ENCODE measurements at regions not wholly inside any gene's neighbourhood (a gene's known extent, or its start where the extent isn't known, plus 50 kb on each side); places are given as distances from the start of the nearest gene placed in this dataset.

DNA sequence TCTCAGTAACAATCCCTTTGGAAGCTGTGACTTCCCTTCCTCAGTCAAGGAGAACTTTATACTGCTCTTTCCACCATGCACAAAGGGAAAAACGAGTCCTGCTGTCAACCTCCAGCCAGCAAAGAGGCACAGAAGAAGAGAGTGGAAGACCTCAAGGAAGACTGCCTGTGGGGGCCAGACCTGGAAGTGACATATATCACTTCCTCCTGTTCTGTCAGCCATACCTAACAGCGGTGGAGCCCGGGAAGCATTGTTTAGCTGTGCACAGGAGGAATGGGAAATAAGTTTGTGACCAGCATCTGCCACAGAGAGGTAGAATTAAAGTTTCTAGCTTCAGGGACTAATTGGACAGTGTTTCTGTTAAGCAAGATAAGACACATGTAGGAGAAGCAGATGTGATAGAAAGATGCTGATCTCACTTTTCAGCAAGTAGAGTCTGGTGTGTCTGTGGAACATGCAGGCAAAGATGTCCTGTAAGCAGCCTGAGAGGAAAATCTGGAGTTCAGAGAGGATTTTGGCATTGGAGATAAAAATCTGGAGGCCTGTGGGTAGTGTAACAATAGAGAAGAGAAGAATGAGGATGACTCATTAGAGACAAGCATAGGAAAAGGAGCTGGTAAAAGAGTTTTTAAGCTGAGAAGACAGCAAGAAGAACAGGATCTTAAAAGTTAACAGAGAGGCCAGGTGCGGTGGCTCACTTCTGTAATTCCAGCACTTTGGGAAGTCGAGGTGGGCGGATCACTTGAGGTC, 141.6 kb upstream of the CPSF6 start:
- no peak for DNase-seq (ENCODE audit: low read depth in 1 of 2, low spot score in 1 of 2)
- TF ChIP-seq GABPA (IDR thresholded peaks at IDR 0.05; ENCODE audit: low read depth) (no peak), SPI1 (IDR thresholded peaks at IDR 0.05; ENCODE audit: borderline replicate concordance, low read depth) (no peak), POLR2AphosphoS5 (IDR thresholded peaks at IDR 0.05; ENCODE audit: low read depth) (no peak)
- TF ChIP-seq, protein P1, sequence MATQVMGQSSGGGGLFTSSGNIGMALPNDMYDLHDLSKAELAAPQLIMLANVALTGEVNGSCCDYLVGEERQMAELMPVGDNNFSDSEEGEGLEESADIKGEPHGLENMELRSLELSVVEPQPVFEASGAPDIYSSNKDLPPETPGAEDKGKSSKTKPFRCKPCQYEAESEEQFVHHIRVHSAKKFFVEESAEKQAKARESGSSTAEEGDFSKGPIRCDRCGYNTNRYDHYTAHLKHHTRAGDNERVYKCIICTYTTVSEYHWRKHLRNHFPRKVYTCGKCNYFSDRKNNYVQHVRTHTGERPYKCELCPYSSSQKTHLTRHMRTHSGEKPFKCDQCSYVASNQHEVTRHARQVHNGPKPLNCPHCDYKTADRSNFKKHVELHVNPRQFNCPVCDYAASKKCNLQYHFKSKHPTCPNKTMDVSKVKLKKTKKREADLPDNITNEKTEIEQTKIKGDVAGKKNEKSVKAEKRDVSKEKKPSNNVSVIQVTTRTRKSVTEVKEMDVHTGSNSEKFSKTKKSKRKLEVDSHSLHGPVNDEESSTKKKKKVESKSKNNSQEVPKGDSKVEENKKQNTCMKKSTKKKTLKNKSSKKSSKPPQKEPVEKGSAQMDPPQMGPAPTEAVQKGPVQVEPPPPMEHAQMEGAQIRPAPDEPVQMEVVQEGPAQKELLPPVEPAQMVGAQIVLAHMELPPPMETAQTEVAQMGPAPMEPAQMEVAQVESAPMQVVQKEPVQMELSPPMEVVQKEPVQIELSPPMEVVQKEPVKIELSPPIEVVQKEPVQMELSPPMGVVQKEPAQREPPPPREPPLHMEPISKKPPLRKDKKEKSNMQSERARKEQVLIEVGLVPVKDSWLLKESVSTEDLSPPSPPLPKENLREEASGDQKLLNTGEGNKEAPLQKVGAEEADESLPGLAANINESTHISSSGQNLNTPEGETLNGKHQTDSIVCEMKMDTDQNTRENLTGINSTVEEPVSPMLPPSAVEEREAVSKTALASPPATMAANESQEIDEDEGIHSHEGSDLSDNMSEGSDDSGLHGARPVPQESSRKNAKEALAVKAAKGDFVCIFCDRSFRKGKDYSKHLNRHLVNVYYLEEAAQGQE (IDR thresholded peaks at IDR 0.05; ENCODE audit: insufficient replicate concordance, low read depth) = no peak
- TF ChIP-seq, protein P2, sequence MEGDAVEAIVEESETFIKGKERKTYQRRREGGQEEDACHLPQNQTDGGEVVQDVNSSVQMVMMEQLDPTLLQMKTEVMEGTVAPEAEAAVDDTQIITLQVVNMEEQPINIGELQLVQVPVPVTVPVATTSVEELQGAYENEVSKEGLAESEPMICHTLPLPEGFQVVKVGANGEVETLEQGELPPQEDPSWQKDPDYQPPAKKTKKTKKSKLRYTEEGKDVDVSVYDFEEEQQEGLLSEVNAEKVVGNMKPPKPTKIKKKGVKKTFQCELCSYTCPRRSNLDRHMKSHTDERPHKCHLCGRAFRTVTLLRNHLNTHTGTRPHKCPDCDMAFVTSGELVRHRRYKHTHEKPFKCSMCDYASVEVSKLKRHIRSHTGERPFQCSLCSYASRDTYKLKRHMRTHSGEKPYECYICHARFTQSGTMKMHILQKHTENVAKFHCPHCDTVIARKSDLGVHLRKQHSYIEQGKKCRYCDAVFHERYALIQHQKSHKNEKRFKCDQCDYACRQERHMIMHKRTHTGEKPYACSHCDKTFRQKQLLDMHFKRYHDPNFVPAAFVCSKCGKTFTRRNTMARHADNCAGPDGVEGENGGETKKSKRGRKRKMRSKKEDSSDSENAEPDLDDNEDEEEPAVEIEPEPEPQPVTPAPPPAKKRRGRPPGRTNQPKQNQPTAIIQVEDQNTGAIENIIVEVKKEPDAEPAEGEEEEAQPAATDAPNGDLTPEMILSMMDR (IDR thresholded peaks at IDR 0.05; ENCODE audit: insufficient read depth, low read length) = no peak
- Histone ChIP-seq H3K27me3 (ENCODE audit: insufficient read depth, poor library complexity, severe bottlenecking) (no peaks in the 10 kb centered on the region), H3K27ac (replicated peaks) (no peak overlapping the region), H3K4me3 (replicated peaks; ENCODE audit: insufficient read depth, low read length) (no peak overlapping the region)

DNA sequence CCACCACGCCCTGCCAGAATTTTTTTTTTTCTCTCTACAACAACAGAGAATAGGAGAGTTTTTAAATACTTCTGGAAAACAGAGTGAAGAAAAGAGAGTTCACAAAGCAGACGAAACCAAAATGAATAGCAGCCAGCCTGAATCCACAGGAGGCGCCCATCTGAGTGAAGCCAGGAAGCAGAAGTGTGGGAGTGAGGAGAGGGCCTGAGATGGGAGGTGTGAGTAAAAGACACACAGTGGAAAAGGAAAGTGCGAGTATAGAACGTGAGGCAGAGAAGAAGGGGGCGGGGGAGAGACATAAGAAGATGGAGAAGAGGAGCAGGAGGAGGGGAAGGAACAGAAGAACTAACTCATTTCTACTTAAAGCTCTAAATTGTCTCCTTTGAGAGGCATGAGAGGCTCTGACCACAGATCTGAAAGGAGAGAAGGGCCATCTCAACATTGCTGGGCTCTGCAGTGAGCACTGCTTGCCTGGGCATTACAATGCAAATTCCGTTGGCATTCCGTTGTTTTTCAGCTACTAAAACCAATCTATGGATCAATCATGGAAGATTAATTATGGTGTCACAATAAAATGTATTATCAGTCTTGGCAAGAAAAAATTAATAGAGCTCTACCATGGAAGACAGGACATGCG, 140.1 kb upstream of the CPSF6 start:
- DNase-seq (ENCODE audit: low read depth in 1 of 2, low spot score in 1 of 2) = no peak
- no peak overlapping the region for H3K27ac ChIP-seq (replicated peaks)
- H3K27me3 ChIP-seq (ENCODE audit: insufficient read depth, poor library complexity, severe bottlenecking) = no peaks in the 10 kb centered on the region
- no peak overlapping the region for H3K4me3 ChIP-seq (replicated peaks; ENCODE audit: insufficient read depth, low read length)
- TF ChIP-seq SPI1 (IDR thresholded peaks at IDR 0.05; ENCODE audit: borderline replicate concordance, low read depth) (0 out of 2 replicates have a peak, but pooled peaks have one; percentile 9), GABPA (IDR thresholded peaks at IDR 0.05; ENCODE audit: low read depth) (no peak)

DNA sequence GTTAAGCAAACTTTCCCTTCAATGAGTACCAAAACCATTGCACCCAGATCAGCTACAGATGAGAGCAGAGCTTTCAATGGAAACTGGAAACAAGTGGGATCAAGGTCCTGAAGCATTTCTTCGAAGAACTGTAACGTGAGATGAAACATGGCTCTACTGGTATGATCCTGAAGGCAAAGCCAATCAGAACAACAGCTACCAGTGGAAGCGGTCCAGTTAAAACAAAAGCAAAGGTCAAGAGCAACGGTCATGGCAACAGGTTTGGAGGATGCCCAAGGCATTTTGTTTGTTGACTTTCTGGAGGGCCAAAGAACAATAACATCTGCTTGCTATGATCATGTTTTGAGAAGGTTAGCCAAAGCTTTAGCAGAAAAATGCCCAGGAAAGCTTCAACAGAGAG, 137.9 kb upstream of the CPSF6 start:
- H3K4me3 ChIP-seq (replicated peaks; ENCODE audit: insufficient read depth, low read length) = no peak overlapping the region
- DNase-seq (ENCODE audit: low read depth in 1 of 2, low spot score in 1 of 2) = no peak
- H3K27me3 ChIP-seq (ENCODE audit: insufficient read depth, poor library complexity, severe bottlenecking) = no peaks in the 10 kb centered on the region
- no peak overlapping the region for H3K27ac ChIP-seq (replicated peaks)
- no peak for TF ChIP-seq POLR2AphosphoS5 (IDR thresholded peaks at IDR 0.05; ENCODE audit: low read depth)
- no peak for TF ChIP-seq GABPA (IDR thresholded peaks at IDR 0.05; ENCODE audit: low read depth)
- TF ChIP-seq, protein P2 (IDR thresholded peaks at IDR 0.05; ENCODE audit: insufficient read depth, low read length) = no peak
- no peak for TF ChIP-seq SPI1 (IDR thresholded peaks at IDR 0.05; ENCODE audit: borderline replicate concordance, low read depth)
- TF ChIP-seq, protein P1 (IDR thresholded peaks at IDR 0.05; ENCODE audit: insufficient replicate concordance, low read depth) = no peak

DNA sequence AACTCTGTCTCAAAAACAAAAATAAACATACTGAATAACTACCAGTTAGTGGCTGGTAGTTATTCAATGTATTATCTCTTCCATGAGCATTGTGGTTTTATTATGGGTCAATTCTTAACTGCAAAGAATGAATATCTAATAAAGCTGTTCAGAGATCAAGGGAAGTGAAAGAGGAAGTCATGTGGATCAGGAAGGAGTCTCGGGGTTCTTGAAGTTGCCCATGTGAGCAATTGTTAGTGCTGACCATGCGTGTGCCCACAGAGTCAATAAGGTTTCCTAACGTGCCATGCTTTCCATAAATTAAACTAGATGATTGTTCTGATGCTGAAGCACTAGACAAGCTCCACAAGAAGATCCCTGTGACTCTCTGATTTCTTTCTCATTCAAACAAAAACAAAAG, 136.5 kb upstream of the CPSF6 start:
- no peak overlapping the region for H3K4me3 ChIP-seq (replicated peaks; ENCODE audit: insufficient read depth, low read length)

More for the DNA sequence above, 136.5 kb upstream of the CPSF6 start:
- Histone ChIP-seq H3K27me3 (ENCODE audit: insufficient read depth, poor library complexity, severe bottlenecking) (no peaks in the 10 kb centered on the region), H3K27ac (replicated peaks) (no peak overlapping the region)
- TF ChIP-seq SPI1 (IDR thresholded peaks at IDR 0.05; ENCODE audit: borderline replicate concordance, low read depth) = peak; percentile 88
- TF ChIP-seq, protein P1 (IDR thresholded peaks at IDR 0.05; ENCODE audit: insufficient replicate concordance, low read depth) = no peak
- DNase-seq (ENCODE audit: low read depth in 1 of 2, low spot score in 1 of 2) = peak; percentile 29 to 85
